Mucosa of rectum (tissue), 2 donors: ENCODE measurements at regions not wholly inside any gene's neighbourhood (a gene's known extent, or its start where the extent isn't known, plus 50 kb on each side); places are given as distances from the start of the nearest gene placed in this dataset.
"Not testable (repeated sequence)": the region's sequence is repeated elsewhere in the genome, so short reads cannot be mapped to it uniquely, and the experiment has no call there.

ENCODE experiments used
- H3K27ac ChIP-seq, 2 donors: one replicate each; pipeline ENCODE4 v1.7.0; 2013; ENCODE audit warnings: inconsistent platforms in 2 of 2, low read depth in 2 of 2, low read length in 2 of 2
- H3K27me3 ChIP-seq, 2 donors: one replicate each; pipeline ENCODE4 v1.7.0; 2013; ENCODE audit warnings: low read length in 2 of 2; ENCODE audit not compliant: control insufficient read depth in 2 of 2, insufficient read depth in 2 of 2
- H3K36me3 ChIP-seq, 2 donors: one replicate each; pipeline ENCODE4 v1.7.0; 2013; ENCODE audit warnings: low read length in 2 of 2; ENCODE audit not compliant: control insufficient read depth in 2 of 2, insufficient read depth in 2 of 2
- H3K4me1 ChIP-seq, 2 donors: one replicate each; pipeline ENCODE4 v1.7.0; 2013; ENCODE audit warnings: low read length in 2 of 2, mild to moderate bottlenecking in 1 of 2; ENCODE audit not compliant: control insufficient read depth in 2 of 2, insufficient read depth in 2 of 2
- H3K4me3 ChIP-seq, 2 donors: one replicate each; pipeline ENCODE4 v1.7.0; 2013; ENCODE audit warnings: low read length in 2 of 2
- H3K9ac ChIP-seq, 2 donors: one replicate each; pipeline ENCODE4 v1.7.0; 2013; ENCODE audit warnings: low read length in 2 of 2, low read depth in 1 of 2, mild to moderate bottlenecking in 1 of 2
- H3K9me3 ChIP-seq, 2 donors: one replicate each; pipeline ENCODE4 v1.7.0; 2013; ENCODE audit warnings: low read length in 2 of 2; ENCODE audit not compliant: control insufficient read depth in 2 of 2
- donor health status: healthy.
- donor health status: Normal muscosa, but diverticular disease.

DNA sequence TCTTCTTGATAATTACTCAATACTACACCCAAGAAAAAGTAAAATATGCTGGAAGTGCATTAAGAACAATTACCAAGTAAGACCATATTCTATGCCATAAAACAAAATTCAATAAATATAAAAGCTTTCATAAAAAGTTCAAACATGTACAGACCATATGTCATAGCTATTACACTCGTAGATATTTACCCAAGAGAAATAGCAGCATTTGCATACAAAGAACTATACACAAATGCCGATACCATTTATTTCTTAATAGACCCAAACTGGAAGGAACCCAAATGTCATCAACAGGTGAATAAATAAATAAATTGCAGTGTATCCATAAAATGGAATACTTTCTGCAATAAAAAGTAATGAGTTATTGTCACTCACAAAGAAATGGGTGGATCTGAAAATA, 78.3 kb upstream of the SLC16A7 start:
- no peak overlapping the region for H3K4me3 ChIP-seq
- H3K36me3 ChIP-seq: no peaks in the 10 kb centered on the region
- no peaks in the 10 kb centered on the region for H3K4me1 ChIP-seq
- no peaks in the 10 kb centered on the region for H3K27me3 ChIP-seq
- no peaks in the 10 kb centered on the region for H3K9me3 ChIP-seq
- H3K9ac ChIP-seq: no peak overlapping the region
- no peak overlapping the region for H3K27ac ChIP-seq

DNA sequence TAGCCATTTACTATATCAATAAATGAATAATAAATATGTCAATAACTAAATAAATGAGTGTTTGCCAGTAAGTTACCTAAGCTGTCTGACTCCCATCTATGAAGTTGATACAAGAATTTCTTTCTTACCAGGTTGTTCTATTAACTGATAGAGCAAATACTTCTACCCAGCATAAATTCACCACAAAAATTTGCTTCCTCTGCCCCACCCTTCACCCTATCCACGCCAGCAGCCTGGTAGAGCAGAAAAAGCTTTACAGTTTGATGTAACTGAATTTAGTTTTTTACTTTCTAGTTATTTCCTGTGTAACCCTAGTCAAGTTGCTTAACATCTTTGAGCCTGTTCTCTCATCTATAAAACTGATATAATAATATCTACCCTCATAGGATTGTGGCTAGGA, 94.9 kb upstream of the SLC16A7 start:
- Histone ChIP-seq H3K9me3 (no peaks in the 10 kb centered on the region), H3K9ac (no peak overlapping the region), H3K4me1 (no peaks in the 10 kb centered on the region), H3K36me3 (no peaks in the 10 kb centered on the region), H3K27me3 (no peaks in the 10 kb centered on the region), H3K4me3 (no peak overlapping the region), H3K27ac (no peak overlapping the region)

- no peaks in the 10 kb centered on the region for H3K27me3 ChIP-seq
- no peak overlapping the region for H3K4me3 ChIP-seq
- H3K27ac ChIP-seq: no peak overlapping the region
- H3K36me3 ChIP-seq: no peaks in the 10 kb centered on the region
- H3K4me1 ChIP-seq: no peaks in the 10 kb centered on the region
- H3K9ac ChIP-seq: no peak overlapping the region
- no peaks in the 10 kb centered on the region for H3K9me3 ChIP-seq
These were observed 95.5 kb upstream of the SLC16A7 start for GRCh38 chr12:59500335-59500734.

DNA sequence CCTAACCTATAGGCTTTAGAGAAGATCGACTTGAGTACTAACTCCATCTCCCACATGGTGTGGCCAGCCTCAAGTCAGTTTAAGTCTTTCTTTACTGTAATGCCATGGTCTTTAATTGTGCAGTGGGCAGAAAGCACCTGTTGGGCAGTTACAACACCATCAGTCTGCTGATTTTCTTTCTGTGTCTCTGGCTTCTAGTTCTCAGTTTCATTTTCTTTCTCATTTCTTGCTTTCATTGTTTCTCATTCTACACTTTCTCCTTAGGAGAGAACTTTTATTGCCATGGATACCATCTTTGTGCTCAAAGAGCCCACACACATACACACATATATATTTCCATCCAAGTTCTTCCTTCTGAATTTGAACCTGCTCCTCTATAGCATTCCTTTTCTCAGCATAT, 96.1 kb upstream of the SLC16A7 start:
- no peaks in the 10 kb centered on the region for H3K27me3 ChIP-seq
- H3K36me3 ChIP-seq: no peaks in the 10 kb centered on the region
- H3K4me3 ChIP-seq: no peak overlapping the region
- no peaks in the 10 kb centered on the region for H3K4me1 ChIP-seq
- no peak overlapping the region for H3K9ac ChIP-seq
- H3K9me3 ChIP-seq: no peaks in the 10 kb centered on the region
- no peak overlapping the region for H3K27ac ChIP-seq

GRCh38 chr12:59494617-59495016, 101.2 kb upstream of the SLC16A7 start:
- H3K27ac ChIP-seq: no peak overlapping the region
- no peaks in the 10 kb centered on the region for H3K4me1 ChIP-seq

GRCh38 chr12:59491877-59492276, 104.0 kb upstream of the SLC16A7 start:
- H3K9ac ChIP-seq: no peak overlapping the region
- H3K4me3 ChIP-seq: no peak overlapping the region
- H3K27me3 ChIP-seq: no peaks in the 10 kb centered on the region
- no peaks in the 10 kb centered on the region for H3K9me3 ChIP-seq
- no peak overlapping the region for H3K27ac ChIP-seq
- H3K4me1 ChIP-seq: no peaks in the 10 kb centered on the region
- H3K36me3 ChIP-seq: no peaks in the 10 kb centered on the region

More at GRCh38 chr12:59494617-59495016, 101.2 kb upstream of the SLC16A7 start:
- no peak overlapping the region for H3K9ac ChIP-seq
- no peaks in the 10 kb centered on the region for H3K36me3 ChIP-seq
- H3K4me3 ChIP-seq: no peak overlapping the region
- no peaks in the 10 kb centered on the region for H3K27me3 ChIP-seq
- H3K9me3 ChIP-seq: no peaks in the 10 kb centered on the region

- H3K9me3 ChIP-seq: no peaks in the 10 kb centered on the region
- no peaks in the 10 kb centered on the region for H3K36me3 ChIP-seq
- H3K27ac ChIP-seq: no peak overlapping the region
These were observed 109.0 kb upstream of the SLC16A7 start for GRCh38 chr12:59486827-59487226.

GRCh38 chr12:59484575-59484974, 111.3 kb upstream of the SLC16A7 start:
- no peaks in the 10 kb centered on the region for H3K4me1 ChIP-seq
- no peak overlapping the region for H3K9ac ChIP-seq
- H3K27me3 ChIP-seq: no peaks in the 10 kb centered on the region
- H3K36me3 ChIP-seq: no peaks in the 10 kb centered on the region
- no peaks in the 10 kb centered on the region for H3K9me3 ChIP-seq
- H3K4me3 ChIP-seq: no peak overlapping the region
- no peak overlapping the region for H3K27ac ChIP-seq

More at GRCh38 chr12:59486827-59487226, 109.0 kb upstream of the SLC16A7 start:
- Histone ChIP-seq H3K9ac (no peak overlapping the region), H3K27me3 (no peaks in the 10 kb centered on the region), H3K4me1 (no peaks in the 10 kb centered on the region), H3K4me3 (no peak overlapping the region)

- not testable (repeated sequence) for H3K9ac ChIP-seq, H3K27me3 ChIP-seq, H3K4me1 ChIP-seq, H3K36me3 ChIP-seq, H3K4me3 ChIP-seq, H3K27ac ChIP-seq, H3K9me3 ChIP-seq
These were observed 121.6 kb upstream of the SLC16A7 start for GRCh38 chr12:59474236-59474635.

DNA sequence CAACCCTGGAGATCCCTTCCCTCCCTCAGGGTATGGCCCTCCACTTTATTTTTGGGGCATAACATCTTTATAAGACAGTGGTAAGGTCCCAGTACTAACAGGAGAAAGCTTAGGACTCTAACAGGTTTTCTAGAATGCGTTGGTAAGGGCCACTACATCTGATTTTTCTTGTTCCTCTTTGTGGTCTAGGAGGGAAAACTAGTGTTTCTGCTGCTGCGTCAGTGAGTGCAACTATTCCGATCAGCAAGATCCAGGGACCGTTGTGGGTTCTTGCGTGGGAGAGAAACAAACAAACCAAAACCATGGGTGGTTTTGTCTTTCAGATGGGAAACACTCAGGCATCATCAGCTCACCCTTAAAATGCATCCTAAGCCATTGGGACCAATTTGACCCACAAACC, 123.6 kb upstream of the SLC16A7 start:
- Histone ChIP-seq H3K9ac (no peak overlapping the region), H3K27me3 (no peaks in the 10 kb centered on the region), H3K9me3 (no peaks in the 10 kb centered on the region), H3K4me3 (no peak overlapping the region), H3K36me3 (no peaks in the 10 kb centered on the region), H3K27ac (no peak overlapping the region), H3K4me1 (no peaks in the 10 kb centered on the region)

DNA sequence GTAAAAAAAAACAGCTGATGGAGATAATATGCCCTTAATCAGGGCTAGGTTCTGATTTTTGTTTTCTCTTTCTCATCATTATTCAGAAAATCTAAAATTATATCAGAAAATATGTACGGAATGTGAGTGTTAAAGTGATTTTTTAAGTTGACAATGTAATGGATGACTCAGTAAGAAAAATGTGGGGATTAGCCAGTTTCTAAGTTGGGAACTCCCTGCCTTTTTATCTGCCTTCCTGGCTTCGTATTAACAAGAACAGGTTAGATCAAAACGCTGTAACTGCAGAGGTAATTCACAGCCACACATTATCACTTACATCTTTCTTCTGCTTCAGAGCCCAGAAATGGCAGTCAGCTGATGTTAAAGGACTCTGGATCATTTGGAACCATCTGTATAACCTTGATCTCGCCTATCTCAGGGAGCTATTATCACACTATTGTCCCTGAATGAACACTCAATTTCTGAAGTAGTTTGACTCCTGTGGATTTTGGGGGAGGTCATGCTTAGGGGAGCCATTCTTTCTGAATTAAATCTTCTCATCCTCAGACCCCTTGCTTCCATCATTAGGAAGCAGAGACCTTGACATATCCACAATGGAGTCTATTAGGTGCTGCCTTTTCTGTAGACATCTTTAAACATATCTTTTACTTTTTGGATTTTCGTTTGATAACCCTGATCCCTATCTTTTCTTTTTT, 135.7 kb upstream of the SLC16A7 start:
- Histone ChIP-seq H3K4me3 (no peak overlapping the region), H3K36me3 (no peaks in the 10 kb centered on the region), H3K27me3 (no peaks in the 10 kb centered on the region), H3K9ac (no peak overlapping the region), H3K27ac (no peak overlapping the region), H3K4me1 (no peaks in the 10 kb centered on the region), H3K9me3 (no peaks in the 10 kb centered on the region)
